ENCODE measurements at regions not wholly inside any gene's neighbourhood (a gene's known extent, or its start where the extent isn't known, plus 50 kb on each side); places are given as distances from the start of the nearest gene placed in this dataset.

GRCh38 chr1:81470275-81470674, 330.5 kb upstream of the ADGRL2 start:
- ATAC-seq, result no peak

GRCh38 chr1:81467383-81467782, 333.4 kb upstream of the ADGRL2 start:
- ATAC-seq, result no peak

GRCh38 chr1:81466961-81467360, 333.8 kb upstream of the ADGRL2 start:
- ATAC-seq, result no peak

GRCh38 chr1:81463936-81464837, 336.5 kb upstream of the ADGRL2 start:
- ATAC-seq, result no peak

- no peak for ATAC-seq
Observed at GRCh38 chr1:81459043-81459442, 341.7 kb upstream of the ADGRL2 start.

- no peak for ATAC-seq
Observed at GRCh38 chr1:81458186-81458585, 342.5 kb upstream of the ADGRL2 start.

GRCh38 chr1:81455481-81455880, 345.3 kb upstream of the ADGRL2 start:
- ATAC-seq, result no peak

- no peak for ATAC-seq
Observed at GRCh38 chr1:81453971-81454370, 346.8 kb upstream of the ADGRL2 start.

- ATAC-seq, result no peak
Observed at GRCh38 chr1:81453367-81453703, 347.4 kb upstream of the ADGRL2 start.

GRCh38 chr1:81452693-81453366, 347.9 kb upstream of the ADGRL2 start:
- no peak for ATAC-seq

- no peak for ATAC-seq
Observed at GRCh38 chr1:81449786-81450185, 350.9 kb upstream of the ADGRL2 start.

GRCh38 chr1:81446000-81446669, 354.6 kb upstream of the ADGRL2 start:
- ATAC-seq, result no peak

GRCh38 chr1:81443288-81443687, 357.4 kb upstream of the ADGRL2 start:
- ATAC-seq, result no peak

GRCh38 chr1:81439046-81439823, 361.5 kb upstream of the ADGRL2 start:
- no peak for ATAC-seq

GRCh38 chr1:81437649-81438048, 363.1 kb upstream of the ADGRL2 start:
- ATAC-seq, result no peak

- no peak for ATAC-seq
Observed at GRCh38 chr1:81437213-81437612, 363.5 kb upstream of the ADGRL2 start.

GRCh38 chr1:81435175-81435574, 365.6 kb upstream of the ADGRL2 start:
- no peak for ATAC-seq

GRCh38 chr1:81433676-81434075, 367.1 kb upstream of the ADGRL2 start:
- no peak for ATAC-seq

GRCh38 chr1:81432654-81433109, 368.1 kb upstream of the ADGRL2 start:
- ATAC-seq, result no peak

- no peak for ATAC-seq
Observed at GRCh38 chr1:81432059-81432458, 368.7 kb upstream of the ADGRL2 start.

GRCh38 chr1:81431624-81432000, 369.1 kb upstream of the ADGRL2 start:
- ATAC-seq, result no peak

- no peak for ATAC-seq
Observed at GRCh38 chr1:81430955-81431623, 369.6 kb upstream of the ADGRL2 start.
